ENCODE measurements at regions not wholly inside any gene's neighbourhood (a gene's known extent, or its start where the extent isn't known, plus 50 kb on each side); places are given as distances from the start of the nearest gene placed in this dataset.

DNA sequence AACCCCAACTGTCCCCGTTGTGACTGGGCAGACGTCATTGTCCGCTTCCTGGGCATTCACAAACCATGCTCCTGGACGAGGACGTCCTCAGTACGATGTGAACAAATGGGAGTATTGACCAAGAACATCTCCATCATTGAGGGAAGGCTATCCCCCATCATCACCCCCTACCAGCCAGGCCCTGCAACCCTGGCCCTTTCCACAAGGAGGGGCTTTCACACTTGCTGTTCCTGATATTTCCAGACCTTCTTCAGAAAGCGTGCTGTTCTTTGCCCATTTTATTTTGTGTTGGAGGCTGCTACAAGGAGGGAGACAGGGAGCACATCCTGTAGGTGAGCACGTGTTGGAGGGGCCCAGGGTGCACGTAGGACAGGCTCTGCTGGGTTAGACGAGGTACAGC is 277.0 kb upstream of the LRRC3B start:
- DNase-seq (ENCODE audit: extremely low read depth, low read depth), result no peak

DNA sequence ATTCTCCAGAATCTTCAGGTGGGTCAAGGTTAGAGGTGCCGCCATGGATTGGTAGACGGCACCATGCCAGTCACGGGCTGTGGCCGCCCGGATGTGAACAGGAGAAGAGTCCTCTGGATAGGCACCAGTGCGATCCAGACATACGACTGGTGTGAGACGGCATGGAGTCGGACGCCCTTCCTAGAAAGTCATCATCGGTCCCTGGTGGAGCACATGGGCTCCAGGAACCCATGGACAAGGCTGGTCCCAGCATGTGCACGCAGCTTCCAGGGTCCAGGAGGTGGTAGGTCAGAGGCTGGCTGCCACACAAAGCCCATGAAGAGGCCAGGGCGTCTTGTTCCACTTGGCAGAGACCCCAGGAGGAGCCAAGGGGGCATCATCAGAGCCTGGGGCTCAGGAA is 276.1 kb upstream of the LRRC3B start:
- no peak for DNase-seq (ENCODE audit: extremely low read depth, low read depth)

DNA sequence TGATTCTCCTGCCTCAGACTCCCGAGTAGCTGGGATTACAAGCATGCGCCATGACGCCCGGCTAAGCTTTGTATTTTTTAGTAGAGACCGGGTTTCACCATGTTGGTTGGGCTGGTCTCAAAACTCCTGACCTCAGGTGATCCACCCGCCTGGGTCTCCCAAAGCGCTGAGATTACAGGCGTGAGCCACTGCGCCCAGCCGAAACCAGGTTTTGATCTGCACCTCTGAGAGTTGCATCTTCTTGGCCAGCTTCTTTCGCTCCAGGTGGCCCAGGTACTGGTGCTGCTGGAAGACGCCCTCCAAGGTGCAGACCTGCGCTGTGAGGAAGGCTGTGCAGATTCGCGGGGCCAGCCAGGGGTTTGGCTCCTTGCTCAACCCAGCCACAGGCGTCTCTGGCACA is 275.4 kb upstream of the LRRC3B start:
- no peak for DNase-seq (ENCODE audit: extremely low read depth, low read depth)

DNA sequence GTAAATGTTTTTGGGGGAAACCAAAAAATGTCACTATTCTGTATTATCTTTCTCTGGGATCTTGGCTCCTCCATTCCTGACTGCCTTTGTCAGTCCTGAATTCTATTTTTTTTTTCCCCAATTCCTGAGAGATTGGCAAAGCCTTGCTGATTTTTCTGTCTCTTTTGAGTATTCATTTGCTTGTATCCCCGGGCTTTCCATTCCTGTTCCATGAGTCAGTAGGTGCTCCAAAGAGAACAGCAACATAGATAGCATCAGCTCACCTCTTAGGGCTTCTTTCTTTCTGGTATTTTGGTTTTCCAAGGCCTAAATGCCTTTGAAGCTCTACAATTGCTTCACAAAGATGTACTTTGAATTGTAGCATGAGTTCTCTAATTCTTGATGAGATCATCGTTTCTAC is 271.7 kb upstream of the LRRC3B start:
- DNase-seq (ENCODE audit: extremely low read depth, low read depth), result no peak

DNA sequence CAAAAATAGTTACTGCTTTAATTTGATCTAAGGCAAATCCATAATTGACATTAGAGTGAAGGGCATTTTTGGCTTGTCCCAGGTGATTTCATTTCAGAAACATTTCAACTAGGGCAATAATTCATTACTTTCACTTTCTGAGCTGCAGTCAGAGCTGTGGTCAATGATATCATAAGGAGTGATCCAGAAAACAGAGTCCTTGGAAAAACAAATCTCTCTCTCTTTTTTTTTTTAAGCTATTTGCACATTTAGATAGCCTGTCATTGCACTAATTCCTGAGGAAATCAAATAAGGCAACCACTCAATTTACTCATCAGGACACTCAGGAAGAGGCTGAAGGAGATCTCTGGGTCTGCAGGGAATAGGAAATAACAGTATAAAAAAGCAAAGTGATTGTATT is 269.5 kb upstream of the LRRC3B start:
- DNase-seq (ENCODE audit: extremely low read depth, low read depth), result no peak

DNA sequence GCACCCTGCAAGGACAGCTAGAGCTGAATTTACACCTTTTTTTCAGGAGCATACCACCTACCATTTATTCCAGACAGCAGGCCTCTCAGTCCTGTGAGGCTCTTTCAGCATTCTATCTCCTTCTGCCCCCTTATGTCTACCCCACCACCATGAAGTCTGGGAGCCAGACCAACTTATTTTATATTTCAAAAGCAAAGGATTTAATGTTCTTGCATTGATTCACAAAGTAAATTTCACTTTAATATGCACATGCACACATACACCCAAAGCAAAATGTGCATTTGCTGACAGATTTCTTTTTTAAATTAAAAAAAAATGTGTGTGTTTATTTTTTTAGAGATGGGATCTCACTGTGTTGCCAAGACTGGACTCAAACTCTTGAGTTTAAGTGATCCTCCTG is 264.2 kb upstream of the LRRC3B start:
- DNase-seq (ENCODE audit: extremely low read depth, low read depth), result no peak

DNA sequence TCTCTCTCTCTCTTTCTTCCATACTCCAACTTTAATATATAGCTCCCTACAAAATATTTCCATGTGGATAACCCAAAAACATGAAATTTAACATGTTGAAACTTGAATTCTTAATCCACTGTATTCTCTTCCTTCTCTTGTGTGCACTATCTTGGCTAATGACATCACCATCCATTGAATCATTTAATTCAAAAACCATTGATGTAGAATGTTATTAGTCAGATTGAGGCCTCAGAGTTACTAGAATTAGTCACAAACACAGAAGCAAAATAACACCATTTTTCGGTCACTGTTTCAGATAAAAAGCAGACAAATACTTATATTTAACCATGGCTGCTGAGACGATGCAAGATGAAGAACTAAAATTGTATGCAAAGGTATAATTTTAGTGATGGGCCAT is 256.9 kb upstream of the LRRC3B start:
- no peak for DNase-seq (ENCODE audit: extremely low read depth, low read depth)

DNA sequence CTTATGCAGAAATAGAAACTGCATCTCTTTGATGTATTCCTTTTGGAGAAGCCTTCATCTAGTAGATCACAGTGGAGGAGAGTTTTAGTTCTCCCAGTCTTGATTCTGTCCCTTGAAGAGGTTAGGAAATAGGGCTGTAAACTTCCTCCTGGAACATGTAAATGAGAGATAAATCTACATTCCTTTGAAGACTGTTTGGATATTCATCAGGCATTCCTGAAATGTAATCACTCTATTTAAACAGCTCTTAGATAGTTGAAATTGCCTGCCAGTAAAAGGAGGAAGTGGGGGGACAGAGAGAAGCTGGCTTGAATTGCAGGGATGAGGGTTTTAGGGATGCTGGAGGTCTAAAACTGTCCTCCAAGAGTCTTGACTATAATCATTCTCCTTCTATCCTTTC is 254.3 kb upstream of the LRRC3B start:
- no peak for DNase-seq (ENCODE audit: extremely low read depth, low read depth)

DNA sequence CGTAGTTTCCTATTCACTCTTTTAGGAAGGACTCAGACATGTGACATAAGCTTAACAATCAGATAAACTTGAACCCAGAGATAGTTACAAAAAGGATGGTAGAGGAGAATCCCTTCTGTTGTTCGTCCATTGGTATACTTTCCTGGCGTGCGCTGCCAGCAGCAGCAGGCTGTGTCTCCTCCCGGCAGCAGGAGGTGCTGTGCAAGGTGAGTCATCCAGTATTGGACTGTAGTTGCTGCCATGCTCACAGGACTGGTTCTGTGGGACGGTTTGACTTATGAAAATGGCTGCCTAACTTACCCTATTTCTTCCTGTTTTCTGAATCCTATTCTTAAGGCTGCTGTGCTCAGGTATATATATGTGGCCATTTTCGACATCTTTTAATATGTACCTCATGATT is 253.4 kb upstream of the LRRC3B start:
- peak; percentile 0 for DNase-seq (ENCODE audit: extremely low read depth, low read depth)

DNA sequence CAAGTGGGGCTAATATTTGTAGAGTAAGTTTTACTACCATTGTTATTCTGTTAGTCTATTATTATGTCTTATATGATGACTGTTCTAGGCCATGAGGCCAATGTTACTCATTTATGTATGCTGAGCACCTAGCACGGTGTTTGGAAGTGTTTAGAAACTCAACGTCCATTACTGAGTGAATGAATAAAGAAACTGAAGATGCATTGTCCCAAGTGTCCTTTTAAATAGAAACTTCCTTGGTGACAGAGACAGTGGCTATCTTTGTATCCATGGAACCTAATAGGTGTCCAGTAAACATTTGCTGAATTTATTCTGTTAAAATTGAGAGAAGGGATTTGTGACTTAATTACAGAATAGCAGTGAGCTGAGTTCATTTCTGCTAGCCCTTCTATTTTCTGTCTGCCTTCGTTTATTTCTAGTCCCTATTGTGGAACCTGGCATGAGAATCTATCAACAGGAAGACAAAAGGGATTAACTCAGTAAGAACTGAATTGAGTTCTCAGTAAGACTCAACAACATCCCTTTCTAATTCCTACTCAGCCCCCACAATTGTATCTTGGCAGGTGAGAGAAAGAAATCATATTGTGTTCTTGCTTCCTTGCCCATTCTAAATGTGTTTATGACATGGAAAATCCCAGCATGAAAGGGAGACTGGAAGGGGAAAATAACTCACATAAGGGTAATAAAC is 246.6 kb upstream of the LRRC3B start:
- DNase-seq (ENCODE audit: extremely low read depth, low read depth), result no peak

DNA sequence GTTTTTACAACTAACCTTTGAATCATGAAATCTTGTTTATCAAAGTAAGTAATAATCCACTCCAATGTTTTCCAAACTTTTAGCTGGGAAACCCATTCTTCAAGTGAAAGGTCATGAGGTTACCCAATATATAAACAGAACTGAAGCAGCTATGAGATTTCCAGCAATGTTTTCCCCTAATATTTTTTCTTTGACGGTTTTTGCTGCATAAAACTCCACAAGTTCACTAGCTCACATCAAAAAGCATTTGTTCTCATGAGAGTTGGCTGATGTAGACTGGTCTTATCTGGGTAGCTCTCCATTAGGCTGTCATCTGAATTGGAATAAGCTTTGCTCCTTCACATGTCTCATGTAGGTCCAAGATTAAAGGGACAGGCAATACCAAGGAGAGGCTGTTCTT is 241.2 kb upstream of the LRRC3B start:
- DNase-seq (ENCODE audit: extremely low read depth, low read depth), result no peak

DNA sequence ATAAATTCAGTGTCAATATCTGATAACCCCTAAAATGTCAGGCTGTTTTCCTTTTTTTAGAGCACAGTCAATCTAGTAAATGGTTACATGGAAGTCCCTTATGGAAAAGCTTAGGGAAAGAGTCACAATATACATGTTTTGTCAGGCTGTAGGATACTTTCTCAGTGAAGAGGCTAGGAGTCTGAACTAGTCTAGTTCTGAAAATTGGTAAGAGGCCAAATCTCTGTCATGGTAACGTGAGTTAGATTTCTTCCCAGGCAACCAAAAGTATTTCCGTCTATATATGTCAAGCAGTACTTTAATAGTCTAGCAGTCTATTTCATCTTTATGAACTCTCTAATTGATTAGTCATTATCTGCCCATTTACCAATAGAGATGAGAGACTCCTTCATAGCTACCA is 215.9 kb upstream of the LRRC3B start:
- DNase-seq (ENCODE audit: extremely low read depth, low read depth), result no peak

DNA sequence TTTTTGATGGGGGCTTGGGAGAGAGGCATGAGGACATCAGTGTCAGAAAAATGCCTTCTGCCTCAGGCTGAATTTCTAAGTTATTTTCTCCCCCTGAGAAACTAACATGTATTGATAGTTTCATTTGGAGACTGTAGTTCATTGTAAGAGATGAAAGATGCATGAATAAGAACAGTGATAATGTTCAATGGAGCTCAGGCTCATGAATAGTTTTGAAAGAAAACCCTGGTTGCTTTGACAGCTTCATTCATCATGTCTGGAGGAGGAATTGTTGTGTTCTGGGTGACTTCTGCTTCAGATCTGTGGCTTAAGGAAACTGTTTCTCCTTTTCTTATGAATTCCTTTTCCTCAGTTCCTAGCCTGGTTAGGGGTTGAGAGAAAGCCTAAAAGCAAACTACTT is 204.0 kb upstream of the LRRC3B start:
- DNase-seq (ENCODE audit: extremely low read depth, low read depth), result no peak

DNA sequence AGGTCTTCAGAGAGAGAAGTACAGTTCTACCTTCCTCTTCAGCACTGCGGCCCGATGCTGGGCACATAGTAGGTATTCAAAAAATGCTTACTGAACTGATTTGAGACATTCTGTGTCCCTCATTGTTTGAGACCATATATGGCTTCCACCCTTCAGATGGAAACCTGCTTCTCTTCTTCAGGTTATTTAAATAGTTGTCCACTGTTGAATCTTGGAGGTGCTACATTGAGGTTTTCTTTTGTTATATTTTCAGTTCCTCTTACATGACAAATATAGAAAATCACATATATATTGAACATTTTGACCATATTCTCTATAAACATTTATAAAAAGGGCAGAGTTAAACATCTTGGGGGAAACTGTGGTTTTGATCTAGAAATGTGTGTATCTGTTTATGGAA is 200.2 kb upstream of the LRRC3B start:
- no peak for DNase-seq (ENCODE audit: extremely low read depth, low read depth)

DNA sequence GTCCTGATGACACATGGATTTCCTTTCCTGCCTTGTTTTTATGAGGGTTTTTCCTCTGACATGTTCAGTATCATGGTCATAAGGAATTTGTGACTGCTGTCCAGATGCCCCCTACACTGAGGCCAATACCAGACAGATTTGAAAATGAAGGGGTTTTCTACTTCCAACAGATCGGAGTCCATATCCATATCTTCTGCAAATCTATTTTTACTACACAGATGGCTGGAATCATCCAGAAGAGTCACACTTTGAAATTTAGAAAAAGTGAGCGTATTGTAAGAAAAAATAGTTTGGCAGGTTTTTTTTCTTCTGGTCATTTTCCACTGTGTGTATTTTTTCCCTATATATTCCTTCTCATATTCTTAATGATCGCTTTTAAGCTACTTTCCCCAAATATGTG is 197.5 kb upstream of the LRRC3B start:
- no peak for DNase-seq (ENCODE audit: extremely low read depth, low read depth)

DNA sequence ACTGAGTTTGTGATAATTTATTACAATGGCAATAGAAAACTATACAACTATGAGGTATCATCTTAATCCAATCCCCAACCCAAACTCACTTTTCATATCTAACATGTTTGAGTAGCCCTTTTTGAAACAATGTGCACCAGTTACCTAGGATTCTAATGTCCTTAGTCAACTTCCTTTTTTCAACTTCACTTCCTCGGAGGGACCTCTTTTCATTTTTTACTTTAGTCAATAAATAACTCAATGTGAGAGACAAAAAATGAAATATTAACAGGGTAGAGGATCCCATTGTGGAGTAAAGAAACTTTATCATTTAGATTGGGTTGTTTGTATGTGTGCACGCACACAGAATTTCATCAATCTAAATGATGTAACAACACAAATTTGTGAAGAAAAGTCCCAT is 193.6 kb upstream of the LRRC3B start:
- DNase-seq (ENCODE audit: extremely low read depth, low read depth), result no peak

DNA sequence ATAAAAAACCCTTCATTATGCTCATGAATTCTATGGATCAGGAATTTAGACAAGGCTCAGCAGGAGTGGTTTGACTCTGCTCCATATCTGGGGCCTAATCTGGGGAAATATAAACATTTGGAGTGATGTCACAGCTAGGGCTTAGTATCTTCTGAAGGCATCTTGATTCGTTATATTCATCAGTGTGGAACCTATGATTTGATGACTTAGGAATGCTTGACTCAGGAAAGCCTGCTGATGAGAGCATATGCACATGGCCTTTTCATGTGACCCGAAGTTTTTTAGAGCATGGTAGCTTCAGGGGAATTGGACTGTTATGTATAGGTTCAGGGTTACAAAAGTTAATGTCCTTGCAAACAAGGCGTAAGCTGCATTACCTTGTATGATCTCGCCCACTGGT is 184.9 kb upstream of the LRRC3B start:
- peak; percentile 1 for DNase-seq (ENCODE audit: extremely low read depth, low read depth)

DNA sequence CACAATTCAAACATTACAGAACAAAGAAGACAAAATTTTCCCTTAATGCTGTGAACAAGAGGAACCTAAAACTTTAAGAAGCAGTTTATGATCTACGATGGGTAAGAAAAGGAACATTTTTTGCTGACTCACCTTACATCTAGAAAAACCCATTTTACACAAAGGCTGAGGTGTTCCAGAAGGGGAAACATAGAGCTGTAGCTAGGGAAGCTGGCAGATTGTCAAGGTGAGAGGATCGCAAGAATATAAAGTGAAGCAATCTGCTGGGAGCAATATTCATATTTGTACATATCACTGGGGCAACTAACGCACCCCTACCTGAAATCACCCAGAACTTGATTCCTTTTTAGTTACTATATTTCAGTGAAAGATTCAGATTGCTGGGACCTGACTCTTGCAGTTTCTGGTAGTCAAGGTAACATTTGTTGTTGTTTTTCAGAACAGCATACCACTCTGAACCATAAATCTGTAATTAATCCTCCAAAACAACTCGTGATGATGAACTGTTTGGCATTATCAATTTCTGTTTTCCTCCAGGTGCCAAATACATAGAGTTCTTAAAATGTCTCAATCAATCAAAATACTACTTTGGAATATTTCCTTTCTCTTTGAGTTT is 184.1 kb upstream of the LRRC3B start:
- DNase-seq (ENCODE audit: extremely low read depth, low read depth), result no peak

DNA sequence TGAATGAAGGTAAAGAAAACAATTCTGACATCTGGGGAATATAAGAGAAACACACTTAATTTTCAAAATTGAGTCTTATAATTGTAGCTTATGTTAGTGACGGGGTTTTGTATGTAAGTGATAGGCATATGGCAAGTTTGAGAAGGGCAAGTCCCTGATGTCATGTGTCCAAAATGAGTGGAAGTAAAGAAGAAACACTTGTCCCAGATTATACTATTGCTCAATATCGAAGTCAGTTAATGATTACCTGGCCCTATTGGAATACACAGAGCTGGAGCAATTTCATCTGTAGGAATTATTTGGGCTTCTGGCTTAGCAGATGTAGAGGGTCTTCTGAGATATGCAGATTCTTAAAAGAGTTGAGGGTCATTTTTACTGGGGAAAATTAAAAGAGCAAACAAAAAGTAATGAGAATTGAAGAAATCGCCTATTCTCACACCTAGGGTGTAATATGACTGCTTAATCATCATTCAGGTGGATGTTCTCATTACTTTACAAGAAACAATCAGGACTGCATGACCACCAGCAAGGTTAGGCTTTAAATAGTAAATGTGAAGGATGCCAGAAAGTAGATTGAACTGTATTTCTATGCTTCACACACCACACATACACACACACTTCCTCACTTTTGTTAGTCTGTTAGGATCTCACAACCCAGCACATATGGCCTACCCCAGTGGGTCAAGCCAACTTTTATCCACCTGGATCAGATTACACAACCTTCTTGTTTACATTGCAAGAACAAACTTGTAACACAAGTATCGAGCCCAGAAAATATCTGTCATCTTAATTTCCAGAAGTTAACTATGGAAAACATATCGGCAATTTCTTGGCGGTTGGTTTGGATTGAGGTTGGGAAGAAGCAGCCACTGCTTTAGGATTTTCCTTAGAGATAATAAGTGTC is 183.3 kb upstream of the LRRC3B start:
- DNase-seq (ENCODE audit: extremely low read depth, low read depth), result no peak

DNA sequence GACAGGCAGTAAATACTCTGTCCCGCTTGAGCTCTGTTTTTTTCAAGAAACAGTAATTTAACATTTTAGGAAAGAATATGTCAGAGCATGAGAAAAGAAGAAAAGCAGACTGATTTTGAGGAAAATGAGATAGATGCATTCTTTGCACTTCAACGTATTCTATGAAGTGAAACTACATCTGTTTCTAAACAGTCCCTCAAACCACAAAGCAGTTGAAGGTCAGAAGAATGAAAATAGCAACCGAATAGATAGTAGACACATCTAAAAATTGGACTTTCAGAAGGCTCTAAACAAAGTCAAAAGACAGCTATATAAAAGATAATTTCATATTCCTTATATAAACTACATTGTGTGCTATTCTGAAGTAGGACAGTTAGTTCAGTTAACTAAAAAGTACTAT is 172.6 kb upstream of the LRRC3B start:
- DNase-seq (ENCODE audit: extremely low read depth, low read depth), result no peak

DNA sequence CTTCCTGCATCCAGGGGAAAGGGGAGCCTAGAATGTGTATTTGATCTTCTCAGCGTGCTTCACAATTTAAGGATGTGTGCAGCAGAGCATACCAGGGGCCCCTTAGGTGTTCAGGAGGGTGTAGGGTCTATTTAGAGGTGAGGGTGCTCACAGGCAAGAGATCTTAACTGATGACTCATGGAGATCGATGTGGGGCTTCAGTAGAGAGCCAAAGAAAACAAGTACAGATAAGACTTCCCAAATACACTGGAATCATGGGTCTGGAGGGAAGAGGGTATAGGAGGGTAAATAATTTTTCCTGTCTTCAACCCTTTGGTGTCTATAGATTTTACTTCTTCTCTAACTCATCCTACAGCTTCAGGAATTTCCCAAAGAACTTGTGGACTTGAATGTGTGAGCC is 170.2 kb upstream of the LRRC3B start:
- DNase-seq (ENCODE audit: extremely low read depth, low read depth), result no peak

DNA sequence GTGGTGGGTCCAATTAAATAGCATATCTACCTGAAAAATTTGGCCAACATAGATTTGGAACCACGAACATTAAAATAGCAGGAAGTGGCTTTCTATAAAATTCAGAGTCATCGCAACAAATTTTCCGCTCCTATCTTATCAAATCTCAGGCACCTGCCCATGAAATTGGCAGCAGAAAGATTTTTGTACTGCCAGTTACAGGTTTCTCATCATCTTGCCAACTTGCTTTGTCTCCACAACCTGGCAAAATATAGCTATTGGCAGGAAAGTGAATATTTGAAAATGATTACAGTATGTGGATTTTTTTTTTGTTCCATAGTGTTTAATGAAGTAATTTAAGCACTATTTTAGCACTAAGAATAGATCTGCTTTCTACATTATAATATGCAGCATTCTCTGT is 161.6 kb upstream of the LRRC3B start:
- DNase-seq (ENCODE audit: extremely low read depth, low read depth), result no peak
